ENCODE measurements at regions not wholly inside any gene's neighbourhood (a gene's known extent, or its start where the extent isn't known, plus 50 kb on each side); places are given as distances from the start of the nearest gene placed in this dataset.
"Not testable (repeated sequence)": the region's sequence is repeated elsewhere in the genome, so short reads cannot be mapped to it uniquely, and the experiment has no call there.

DNA sequence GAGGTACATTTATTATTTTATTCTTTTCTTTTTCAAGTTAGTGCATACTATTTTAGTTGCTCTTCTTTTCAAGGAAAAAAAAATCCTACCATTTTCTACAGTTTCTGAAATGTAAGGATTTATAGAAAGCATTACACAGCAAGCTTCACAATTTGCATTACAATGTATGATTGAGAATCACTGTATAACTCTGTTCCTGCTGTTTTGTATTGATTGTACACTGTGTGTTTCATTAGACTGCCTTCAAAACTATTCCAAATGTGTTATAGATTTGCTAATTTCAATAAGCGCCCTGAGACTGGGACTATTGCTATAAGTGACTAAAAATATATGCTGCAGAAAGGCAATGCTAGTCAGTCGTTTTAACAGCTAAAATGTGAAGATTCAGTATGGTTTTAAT lies 479.7 kb upstream of the EYS start:
- TF ChIP-seq, protein P1, sequence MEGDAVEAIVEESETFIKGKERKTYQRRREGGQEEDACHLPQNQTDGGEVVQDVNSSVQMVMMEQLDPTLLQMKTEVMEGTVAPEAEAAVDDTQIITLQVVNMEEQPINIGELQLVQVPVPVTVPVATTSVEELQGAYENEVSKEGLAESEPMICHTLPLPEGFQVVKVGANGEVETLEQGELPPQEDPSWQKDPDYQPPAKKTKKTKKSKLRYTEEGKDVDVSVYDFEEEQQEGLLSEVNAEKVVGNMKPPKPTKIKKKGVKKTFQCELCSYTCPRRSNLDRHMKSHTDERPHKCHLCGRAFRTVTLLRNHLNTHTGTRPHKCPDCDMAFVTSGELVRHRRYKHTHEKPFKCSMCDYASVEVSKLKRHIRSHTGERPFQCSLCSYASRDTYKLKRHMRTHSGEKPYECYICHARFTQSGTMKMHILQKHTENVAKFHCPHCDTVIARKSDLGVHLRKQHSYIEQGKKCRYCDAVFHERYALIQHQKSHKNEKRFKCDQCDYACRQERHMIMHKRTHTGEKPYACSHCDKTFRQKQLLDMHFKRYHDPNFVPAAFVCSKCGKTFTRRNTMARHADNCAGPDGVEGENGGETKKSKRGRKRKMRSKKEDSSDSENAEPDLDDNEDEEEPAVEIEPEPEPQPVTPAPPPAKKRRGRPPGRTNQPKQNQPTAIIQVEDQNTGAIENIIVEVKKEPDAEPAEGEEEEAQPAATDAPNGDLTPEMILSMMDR (IDR thresholded peaks at IDR 0.05): no peak
- no peak for TF ChIP-seq POLR2A (IDR thresholded peaks at IDR 0.05)
- Histone ChIP-seq H3K4me3 (no peak overlapping the region), H3K4me1 (replicated peaks in 1 of 2) (no peaks in the 10 kb centered on the region), H3K9me3 (replicated peaks in 1 of 3) (no peaks in the 10 kb centered on the region), H3K27me3 (no peaks in the 10 kb centered on the region), H3K27ac (no peak overlapping the region), H3K36me3 (replicated peaks in 1 of 2) (no peaks in the 10 kb centered on the region)
- WGBS, 4 donors: 58 to 75% (median 66%) methylated on average over 2 of the region's 2 CpGs
- intact Hi-C loops (cut with DNase I): no loop called here
- DNase-seq: no peak

DNA sequence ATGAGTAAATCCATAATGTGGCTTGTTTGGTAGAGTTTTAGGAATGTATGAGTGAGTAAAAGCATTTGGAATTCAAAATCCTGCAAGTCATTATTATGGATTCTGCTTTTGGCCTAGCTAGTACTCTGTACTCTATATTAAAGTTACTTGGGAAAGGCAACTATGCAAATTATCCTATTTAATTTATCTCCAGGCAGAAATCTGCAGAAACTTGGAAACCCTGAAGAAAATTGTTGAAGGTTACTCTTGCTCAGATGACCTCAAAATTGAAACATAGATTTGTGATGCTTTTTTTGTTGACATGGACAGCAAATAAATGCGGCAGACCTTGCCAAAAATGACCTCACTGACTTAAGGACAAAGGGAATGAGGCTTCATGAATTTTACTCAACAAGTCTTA lies 477.1 kb upstream of the EYS start:
- Histone ChIP-seq H3K27ac (no peak overlapping the region), H3K27me3 (no peaks in the 10 kb centered on the region), H3K4me1 (replicated peaks in 1 of 2) (no peaks in the 10 kb centered on the region), H3K36me3 (replicated peaks in 1 of 2) (no peaks in the 10 kb centered on the region), H3K4me3 (no peak overlapping the region), H3K9me3 (replicated peaks in 1 of 3) (no peaks in the 10 kb centered on the region)
- TF ChIP-seq, protein P1 (IDR thresholded peaks at IDR 0.05): no peak
- TF ChIP-seq POLR2A (IDR thresholded peaks at IDR 0.05): no peak
- 23 to 55% (median 30%) methylated on average over 1 of the region's 1 CpG for WGBS, 4 donors
- intact Hi-C loops (cut with DNase I): no loop called here
- peak in 1 of 7 donors; percentile 2 for DNase-seq

DNA sequence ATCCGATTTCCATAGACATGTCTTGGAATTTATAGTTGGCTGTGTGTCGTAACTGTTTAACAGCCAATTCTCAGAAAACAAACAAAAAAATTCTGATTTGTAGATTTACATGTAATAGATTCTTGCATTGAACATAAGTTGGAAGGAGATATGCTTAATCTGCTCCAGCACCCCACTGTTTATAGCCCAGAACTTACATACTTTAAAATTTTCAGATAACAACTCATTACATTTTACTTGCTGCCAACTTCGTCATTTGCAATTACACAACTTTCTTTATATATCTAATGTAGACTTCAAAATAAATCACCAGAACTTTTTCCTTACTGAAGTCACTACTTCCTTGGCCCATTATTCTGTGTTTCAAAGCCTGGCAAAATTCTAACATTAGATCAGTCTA lies 472.3 kb upstream of the EYS start:
- no peak for TF ChIP-seq POLR2A (IDR thresholded peaks at IDR 0.05)
- TF ChIP-seq, protein P1 (IDR thresholded peaks at IDR 0.05): no peak
- 72 to 79% (median 78%) methylated on average over 3 of the region's 3 CpGs for WGBS, 4 donors
- H3K27ac ChIP-seq: no peak overlapping the region
- H3K27me3 ChIP-seq: no peaks in the 10 kb centered on the region
- H3K9me3 ChIP-seq (replicated peaks in 1 of 3): no peaks in the 10 kb centered on the region
- no peak for DNase-seq
- intact Hi-C loops (cut with DNase I): no loop called here
- H3K4me3 ChIP-seq: no peak overlapping the region
- no peaks in the 10 kb centered on the region for H3K4me1 ChIP-seq (replicated peaks in 1 of 2)
- no peaks in the 10 kb centered on the region for H3K36me3 ChIP-seq (replicated peaks in 1 of 2)

DNA sequence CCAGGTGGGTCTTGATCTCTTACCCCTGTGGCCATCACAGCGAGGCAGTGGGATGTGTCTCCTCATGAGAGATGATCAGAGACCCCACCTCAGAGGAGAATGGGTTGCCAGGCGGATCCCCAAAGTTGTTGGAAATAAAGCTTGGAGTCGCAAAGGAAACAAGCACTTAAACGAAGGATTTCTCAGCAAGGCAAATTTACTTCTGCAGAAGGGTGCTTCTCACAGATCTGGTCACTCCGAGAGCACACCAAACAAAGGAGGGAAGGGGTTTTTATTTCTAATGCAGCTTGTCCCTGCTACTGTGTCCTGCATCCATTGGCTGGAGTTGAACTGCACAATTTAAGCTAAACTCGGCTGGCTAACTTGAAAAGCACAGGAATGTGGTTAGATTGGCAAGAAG lies 466.6 kb upstream of the EYS start:
- H3K4me3 ChIP-seq: no peak overlapping the region
- WGBS, 4 donors: 78 to 84% (median 82%) methylated on average over 6 of the region's 6 CpGs
- intact Hi-C loops (cut with DNase I): no loop called here

DNA sequence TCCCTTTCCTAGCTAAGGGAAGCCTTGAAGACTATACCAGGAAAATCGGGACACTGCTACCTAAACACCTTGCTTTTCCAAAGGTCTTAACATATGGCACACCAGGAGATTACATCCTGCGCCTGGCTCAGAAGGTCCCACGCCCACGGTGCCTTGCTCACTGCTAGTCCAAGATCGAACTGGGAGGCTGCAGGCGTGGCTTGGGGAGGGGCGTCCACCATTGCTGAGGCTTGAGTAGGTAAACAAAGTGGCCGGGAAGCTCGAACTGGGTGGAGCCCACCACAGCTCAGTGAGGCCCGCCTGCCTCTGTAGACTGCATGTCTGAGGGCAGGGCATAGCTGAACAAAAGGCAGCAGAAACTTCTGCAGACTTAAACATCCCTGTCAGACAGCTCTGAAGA lies 459.7 kb upstream of the EYS start:
- WGBS, 4 donors: 85 to 90% (median 88%) methylated on average over 9 to 10 of the region's 10 CpGs

More for the DNA sequence above, 466.6 kb upstream of the EYS start:
- Histone ChIP-seq H3K4me1 (replicated peaks in 1 of 2) (no peaks in the 10 kb centered on the region), H3K9me3 (replicated peaks in 1 of 3) (no peaks in the 10 kb centered on the region), H3K27me3 (no peaks in the 10 kb centered on the region), H3K27ac (no peak overlapping the region), H3K36me3 (replicated peaks in 1 of 2) (no peaks in the 10 kb centered on the region)
- no peak for TF ChIP-seq POLR2A (IDR thresholded peaks at IDR 0.05)
- TF ChIP-seq, protein P1 (IDR thresholded peaks at IDR 0.05): no peak
- no peak for DNase-seq

More for the DNA sequence above, 459.7 kb upstream of the EYS start:
- intact Hi-C loops (cut with DNase I); H3K36me3 ChIP-seq (replicated peaks in 1 of 2); H3K9me3 ChIP-seq (replicated peaks in 1 of 3); H3K4me1 ChIP-seq (replicated peaks in 1 of 2); DNase-seq; H3K27me3 ChIP-seq; H3K4me3 ChIP-seq; H3K27ac ChIP-seq: not testable (repeated sequence)
